Stimulated activated CD8-positive, alpha-beta memory T cell treated with anti-CD3 and anti-CD28 coated beads, Interleukin-12 subunit alpha, Interleukin-12 subunit beta, amount 100 ng/mL, for 4 hours (primary cell): ENCODE measurements at regions not wholly inside any gene's neighbourhood (a gene's known extent, or its start where the extent isn't known, plus 50 kb on each side); places are given as distances from the start of the nearest gene placed in this dataset.

ENCODE experiments used
- DNase-seq: peaks from one replicate; pipeline ENCODE4 v3.0.0-alpha.2; 2020; ENCODE audit warnings: low read depth

DNA sequence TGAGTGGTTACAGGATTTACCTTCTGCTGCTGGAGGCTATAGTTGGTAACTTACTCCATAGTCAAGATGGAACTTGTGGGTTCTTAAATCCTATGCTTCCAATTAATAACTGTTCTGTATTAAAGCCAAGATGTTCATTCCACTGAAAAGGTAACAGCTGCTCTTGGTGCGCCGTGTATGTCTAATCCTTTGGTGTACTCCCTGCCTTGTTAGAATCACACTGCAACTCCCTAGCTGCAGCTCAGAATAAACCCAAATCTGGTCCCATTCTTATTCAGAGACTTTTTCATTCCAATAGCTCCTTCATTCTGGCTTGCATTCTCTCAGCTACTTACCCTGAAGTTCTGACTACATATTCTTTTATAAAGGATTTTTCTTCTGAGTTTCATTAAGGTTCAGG lies 1355.5 kb downstream of the MAT2B start:
- no peak for DNase-seq

DNA sequence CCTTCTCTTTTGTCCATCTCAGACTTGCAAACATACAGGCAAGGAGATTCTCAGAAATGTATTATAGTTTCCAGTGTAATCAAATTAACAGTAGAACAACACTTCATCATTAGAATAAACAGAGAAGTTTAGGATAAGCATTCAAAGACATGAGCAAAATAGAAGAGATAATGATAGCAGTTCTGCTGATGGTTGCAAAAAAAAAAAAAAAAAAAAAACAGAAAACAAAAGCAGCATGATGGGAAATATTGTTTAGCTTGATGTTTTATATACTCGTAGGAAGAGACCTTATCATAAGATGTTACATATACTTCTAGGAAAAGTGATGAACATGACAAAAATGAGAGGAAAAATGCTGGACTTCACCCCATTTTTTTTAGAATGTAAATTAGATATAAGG lies 1356.2 kb downstream of the MAT2B start:
- no peak for DNase-seq

DNA sequence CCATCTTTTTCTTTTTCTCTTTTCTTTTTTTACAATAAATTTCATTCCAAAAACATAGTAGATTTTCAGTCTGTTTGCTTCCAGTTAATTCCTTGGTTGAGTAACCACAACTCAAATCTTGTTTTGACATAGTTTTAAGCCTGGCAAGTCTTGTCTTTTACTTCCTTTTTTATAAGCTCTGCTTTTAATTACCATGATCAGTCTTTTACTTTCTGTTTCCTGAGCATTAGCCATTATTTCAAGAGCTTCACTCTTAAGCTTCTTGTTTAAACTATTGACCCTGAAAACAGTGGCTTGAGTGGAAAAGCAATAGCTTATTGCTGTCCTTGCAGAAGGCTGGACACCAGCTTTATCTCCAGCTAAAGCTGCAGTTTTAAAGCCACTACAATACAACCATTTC lies 1363.3 kb downstream of the MAT2B start:
- no peak for DNase-seq

DNA sequence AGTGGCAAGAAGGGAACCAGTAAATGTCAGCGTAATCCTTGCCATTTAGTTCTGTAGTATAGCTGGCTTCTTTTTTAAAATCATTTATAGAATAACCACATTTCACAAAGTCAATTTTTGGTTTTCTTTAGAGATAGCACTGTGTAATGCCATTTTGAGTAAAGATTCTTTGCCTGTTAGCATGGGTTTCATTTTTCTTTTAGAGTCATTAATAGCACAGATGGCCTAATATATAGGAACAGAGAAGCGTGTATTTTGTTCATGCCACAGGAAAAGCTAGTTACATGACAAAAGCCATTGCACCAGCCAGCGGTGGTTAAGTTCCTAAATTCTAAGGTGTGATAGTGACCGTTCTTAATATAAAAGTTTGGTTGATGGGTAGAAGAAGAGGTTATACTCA lies 1363.9 kb downstream of the MAT2B start:
- DNase-seq, result no peak

DNA sequence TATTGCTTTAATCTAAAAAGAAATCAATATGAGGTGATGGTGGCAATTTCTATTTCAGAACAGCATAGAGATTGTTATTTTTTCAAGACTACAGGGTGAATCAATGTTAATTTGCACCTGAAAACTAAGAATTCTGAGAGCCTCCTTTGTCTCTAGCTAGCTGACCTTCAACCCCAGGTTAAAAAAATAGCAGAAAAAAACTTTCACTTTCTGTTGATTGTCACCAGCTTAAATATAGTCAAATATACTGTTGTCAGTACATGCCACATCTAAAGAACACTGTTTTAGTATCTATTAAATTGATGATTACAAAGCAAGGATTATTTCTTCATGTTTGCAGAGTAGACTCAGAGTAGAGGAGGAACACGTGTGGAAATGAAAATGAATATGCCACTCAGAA lies 1371.4 kb downstream of the MAT2B start:
- DNase-seq, result no peak

DNA sequence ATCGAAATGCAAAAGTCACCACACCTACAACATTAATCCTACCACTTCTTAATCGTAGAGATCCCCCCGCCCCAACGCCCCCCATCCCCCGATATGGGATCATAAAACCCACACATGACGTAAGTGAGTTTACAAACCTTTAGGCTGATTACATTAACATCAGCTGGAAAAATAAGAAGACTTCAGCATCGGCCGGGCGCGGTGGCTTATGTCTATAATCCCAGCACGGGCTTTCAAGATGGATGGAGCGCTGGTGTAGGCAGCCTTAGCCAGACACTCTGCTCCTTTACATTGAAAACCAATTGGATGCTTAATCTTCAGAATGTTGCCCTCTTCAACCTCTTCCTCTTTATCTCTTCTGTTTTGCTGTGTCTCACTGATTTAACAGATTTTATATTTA lies 1376.0 kb downstream of the MAT2B start:
- no peak for DNase-seq

DNA sequence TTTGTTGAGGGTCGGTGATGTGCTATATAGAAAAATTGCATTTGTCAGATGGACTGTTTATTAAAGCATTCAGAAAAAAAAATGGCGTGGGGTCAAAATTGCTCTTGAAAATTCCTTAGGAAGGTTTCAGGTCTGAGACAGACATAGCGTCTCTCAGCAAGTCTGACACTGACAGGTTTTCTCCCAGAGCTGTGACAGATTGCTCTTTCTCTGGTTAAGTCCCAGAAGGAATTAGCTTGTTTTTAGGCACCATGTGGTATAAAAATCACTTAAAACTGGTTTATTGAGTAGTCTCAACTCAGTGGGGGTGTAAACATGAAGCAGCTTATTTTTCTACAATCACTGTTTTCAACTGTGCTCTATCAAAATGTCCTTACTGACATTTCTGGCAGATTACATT lies 1379.8 kb downstream of the MAT2B start:
- no peak for DNase-seq

DNA sequence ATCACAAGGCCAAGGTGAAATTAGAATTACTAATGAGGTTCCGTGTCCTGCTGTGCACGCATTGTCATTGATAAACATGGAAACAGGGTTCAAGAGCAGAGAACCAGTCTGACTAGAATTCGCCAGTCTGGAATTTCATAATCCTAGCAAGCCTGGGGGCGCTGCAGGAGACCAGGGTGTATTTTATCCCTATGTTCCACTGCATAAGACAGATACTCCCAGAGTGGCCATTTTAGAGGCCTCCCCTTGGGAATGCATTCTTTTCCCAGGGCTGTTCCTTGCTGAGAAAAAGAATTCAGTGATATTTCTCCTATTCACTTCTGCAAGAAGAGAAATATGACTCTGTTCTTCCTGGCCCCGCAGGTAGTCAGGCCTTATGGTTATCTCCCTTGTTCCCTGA lies 1387.7 kb downstream of the MAT2B start:
- no peak for DNase-seq

DNA sequence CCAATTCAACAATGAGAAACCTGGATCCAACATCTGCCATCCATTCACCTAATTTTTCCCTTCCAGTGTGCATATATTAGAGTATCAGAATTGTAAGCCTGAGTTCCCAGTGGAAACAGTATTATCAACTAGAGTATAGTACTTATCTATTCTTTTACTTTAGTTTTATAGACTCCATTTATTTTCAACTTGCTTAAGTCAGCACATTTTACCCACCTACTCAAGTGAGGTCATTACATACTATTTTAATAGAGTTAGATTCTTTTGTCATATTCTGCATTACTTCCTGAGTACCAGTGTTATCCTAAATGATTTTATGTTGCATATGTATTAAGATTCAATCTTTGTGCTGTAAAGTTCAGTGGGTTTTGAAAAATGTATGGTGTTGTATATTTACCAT lies 1393.3 kb downstream of the MAT2B start:
- DNase-seq, result no peak

DNA sequence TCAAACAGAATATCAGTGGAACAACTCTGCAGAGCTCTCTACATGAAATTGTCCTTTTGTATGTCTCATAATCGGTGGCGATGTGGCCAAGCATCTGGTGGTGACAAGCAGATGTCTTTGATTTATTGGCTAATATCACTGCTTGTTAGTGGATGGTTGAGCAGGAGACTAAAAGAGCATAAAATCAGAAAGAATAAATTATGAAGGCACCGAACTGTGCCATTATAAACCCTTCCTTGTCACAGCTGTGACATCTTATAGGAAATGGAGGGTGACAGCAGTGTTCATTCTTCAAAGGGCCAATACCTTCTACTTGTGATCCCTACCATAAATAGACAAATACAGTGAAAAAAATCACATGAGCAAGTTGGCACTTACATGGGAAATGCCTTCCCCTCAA lies 1404.3 kb downstream of the MAT2B start:
- DNase-seq, result no peak

DNA sequence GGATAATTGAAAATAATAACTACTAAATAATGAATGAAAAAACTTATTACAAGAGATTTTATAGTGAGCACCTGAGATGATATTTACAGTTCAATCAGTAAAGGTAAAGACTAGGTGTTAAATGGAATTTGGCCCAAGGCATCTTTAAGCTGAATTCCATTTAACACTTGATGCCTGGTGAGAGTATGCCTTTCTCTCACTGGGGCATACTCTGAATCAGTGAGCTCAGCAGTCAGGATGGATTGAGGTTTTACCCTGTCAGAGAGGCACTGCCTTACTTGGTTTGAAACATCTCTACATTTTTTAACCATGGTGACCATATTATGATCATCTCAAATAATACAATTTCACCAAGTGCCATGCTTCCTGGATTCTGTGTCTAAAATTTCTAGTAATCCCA lies 1416.3 kb downstream of the MAT2B start:
- DNase-seq, result no peak

DNA sequence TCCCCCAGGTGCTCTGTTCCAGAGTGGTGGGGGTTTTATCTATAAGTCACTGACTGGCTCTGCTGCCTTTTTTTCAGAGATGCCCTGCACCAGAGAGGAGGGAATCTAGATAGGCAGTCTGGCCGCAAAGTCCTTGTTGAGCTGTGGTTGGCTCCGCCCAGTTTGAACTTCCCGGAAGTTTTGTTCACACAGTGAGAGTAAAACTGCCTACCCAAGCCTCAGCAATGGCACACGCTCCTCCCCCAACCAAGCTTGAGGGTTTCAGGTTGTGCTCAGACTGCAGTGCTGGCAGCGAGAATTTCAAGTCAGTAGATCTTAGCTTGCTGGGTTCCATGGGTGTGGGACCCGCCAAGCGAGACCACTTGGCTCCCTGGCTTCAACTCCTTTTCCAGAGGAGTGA lies 1428.6 kb downstream of the MAT2B start:
- no peak for DNase-seq

DNA sequence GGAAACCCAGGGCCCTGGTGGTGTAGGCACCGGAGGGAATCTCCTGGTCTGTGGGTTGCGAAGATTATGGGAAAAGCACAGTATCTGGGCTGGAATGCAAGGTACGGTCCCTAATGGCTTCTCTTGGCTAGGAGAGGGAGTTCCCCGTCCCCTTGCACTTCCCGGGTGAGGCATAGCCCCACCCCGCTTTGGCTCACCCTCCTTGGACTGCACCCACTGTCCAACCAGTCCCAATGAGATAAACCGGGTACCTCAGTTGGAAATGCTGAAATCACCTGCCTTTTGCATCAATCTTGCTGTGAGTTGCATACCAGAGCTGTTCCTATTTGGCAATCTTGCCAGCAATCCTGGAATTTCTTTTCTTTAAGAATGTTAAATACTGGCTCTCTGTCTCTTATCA lies 1429.1 kb downstream of the MAT2B start:
- no peak for DNase-seq

DNA sequence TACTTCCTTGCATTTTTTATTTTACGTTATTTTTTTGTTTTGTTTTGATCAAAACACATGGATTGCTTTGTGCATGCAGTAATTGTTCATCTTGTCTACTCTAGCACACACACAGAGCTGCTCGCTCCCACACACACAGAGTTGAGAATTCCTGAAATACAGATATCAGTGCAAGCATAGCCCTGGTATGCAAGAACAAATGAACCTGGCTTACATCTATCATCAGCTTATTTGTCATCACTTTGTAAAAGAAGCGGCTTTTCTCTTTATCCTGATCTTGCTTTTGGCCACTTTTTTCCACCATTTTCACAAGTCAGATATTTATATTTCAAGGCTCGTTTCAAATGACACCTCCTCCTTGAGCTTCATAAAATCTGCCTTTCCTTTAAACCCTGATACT lies 1435.7 kb downstream of the MAT2B start:
- DNase-seq, result no peak

DNA sequence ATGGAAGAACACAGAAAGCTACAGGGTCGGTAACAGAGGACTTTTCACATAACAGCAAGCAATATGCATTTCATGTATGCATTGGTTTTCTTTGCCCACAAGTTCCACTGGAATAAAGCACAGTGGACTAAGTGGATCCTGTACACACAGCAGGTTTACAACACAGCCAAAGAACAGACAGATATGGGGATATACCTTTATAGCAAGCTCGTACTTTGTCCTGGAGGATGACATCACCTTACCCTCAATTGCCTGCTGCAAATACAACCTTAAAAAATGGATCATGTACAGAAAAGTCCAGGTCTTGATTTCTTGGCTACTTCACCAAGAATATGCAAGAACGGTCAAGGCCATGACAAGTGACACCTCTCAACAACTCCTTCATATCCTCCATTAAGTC lies 1445.5 kb downstream of the MAT2B start:
- DNase-seq, result no peak

DNA sequence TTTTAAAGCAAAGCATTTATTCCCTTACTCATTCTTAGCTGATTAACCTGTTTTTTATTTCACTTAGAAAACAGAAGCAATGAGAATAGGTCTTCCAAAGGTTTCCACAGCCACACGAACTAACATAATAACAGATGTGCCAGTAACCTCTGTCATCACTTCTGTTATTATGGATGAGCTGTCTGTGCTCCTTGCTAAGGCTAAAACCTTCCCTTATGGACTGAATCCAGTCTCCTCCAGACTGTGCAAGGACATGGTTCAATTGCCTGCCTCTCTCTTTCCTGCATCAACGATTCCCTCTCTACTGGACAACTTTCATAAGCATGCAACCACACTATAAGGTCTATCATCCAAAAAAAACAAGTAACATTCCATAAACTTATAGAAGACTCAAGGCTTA lies 1446.2 kb downstream of the MAT2B start:
- DNase-seq, result no peak

DNA sequence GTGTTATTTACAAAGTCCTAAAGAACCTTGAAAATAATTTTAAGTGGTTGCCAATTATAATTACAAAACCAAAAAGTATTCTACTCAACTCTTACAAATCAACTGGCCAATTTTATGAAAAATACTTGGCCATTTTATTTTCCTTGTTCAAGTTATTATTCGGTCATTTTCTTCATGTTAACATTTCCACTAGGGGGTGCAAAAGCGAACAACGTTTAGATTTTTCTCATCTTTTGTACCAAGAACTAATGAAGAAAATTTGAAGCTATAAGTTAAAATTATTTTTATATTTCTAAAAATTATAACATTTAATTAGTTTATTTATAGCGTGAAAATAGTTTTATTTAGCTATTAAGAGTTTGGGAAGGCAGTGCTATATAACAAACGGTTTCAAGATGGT lies 1453.3 kb downstream of the MAT2B start:
- DNase-seq, result no peak

DNA sequence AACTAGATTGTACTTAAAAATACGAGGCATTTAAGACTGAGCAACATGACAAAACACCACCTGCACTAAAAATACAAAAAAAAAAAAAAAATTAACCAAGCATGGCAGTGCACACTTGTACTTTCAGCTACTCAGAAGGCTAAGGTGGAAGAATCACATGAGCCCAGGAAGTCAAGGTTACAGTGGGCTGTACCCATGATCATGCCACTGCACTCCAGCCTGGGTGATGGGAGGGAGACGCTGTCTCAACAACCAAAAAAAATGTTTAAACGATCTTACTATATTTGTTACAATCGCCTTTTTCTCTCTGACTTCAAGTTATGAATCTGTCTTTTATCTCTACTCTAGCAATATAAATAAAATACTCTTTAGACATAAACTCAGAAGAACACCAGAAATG lies 1454.3 kb downstream of the MAT2B start:
- no peak for DNase-seq

DNA sequence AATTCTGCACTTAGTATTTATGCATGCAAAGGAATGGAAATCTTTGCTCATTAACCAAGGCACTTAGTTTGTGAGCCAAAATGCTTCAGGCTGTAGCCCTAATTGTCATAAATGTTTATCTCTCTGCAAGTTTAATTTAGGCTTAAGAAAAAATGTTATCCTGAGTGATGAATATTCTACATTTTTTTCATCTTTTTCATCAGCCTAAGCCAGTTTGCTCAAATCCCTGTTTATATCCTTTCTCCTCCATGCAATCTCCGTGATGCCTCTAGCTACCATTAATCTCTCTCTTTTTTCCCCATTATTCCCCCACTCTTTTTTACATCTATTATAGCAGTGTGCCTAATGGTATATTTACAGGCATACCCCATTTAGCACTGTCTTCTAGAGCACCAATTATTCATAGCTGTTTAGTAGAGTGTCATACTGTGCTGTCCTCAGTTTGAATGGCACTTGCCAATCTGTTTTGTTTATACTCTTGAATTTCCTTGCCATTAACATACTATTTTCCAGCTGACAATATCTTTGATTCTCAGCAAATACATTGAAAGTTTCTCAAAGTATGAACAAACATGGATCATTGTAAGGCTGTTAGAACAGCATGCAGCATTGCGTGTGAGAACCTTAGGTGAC lies 1457.0 kb downstream of the MAT2B start:
- DNase-seq, result no peak

DNA sequence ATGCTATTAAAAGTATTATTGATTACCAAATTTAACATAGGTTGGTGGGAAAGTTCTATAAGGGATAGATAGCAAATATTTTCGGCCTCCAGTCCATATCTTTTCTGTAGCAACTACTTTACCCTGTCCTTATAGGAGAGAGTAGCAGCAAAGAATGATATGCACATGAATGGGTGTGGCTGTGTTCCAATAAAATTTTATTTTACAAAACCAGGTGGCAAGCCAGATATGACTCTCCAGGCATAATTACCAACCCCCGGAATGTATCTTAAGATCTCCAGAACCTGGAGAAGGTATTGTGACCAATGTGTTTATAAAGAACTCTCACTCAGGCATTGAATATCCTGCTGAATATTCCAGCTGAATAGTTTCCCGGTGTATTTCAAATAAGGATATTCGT lies 1461.2 kb downstream of the MAT2B start:
- DNase-seq, result no peak

DNA sequence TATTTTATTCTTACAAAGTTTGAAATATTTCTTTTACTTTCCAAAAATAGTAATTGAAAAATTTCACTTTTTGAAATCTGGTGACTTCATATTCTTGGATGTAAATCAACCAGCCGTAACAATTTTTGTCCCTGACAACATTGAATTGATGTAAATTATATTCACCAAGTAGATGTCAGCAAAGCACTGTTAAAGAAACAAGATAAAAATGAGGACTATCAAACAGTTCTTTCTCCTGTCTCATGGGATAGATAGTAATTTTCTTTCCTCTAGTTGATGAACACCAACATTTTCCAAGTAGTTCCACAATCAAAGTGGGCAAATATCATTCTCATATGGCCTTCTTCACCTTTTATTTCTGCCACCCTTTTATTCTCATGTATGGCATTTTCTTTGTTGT lies 1461.9 kb downstream of the MAT2B start:
- DNase-seq, result no peak

DNA sequence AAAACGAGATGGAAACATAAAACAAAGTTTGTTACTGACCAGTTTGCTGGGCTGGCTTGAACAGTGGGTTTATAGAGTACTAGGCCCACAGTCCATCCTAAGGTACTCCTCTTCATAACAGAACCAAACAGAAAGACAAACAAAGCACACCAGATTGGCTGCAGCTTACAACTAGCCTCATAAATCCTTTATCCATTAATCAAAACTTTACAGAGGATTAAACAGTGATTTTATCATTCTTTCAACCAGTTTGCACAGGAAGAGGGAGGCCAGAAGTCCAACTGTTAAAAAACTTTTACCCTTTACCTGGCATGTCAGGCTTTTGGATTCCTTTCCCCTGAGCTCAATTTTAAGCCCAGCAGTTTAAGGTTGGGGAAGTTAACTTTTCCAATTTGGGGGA lies 1467.6 kb downstream of the MAT2B start:
- no peak for DNase-seq

DNA sequence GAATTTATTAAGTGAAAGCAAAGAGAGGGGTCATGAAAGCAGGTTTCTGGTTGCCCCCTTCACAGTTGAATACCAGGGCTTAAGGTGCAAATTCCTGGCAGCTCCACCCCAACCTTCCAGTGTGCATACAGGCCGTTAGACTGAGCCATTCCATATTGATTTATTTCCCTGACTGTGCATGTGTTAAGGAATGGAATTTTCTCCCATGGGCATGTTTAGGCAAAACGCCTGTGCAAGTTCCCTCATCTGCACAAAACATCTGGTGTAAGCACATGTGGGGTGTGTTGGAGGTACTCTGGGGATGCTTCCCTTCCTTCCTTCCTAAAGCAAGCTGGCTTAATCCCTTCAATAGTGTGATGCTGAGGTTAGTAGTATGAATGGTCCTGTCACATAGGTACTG lies 1470.6 kb downstream of the MAT2B start:
- no peak for DNase-seq

DNA sequence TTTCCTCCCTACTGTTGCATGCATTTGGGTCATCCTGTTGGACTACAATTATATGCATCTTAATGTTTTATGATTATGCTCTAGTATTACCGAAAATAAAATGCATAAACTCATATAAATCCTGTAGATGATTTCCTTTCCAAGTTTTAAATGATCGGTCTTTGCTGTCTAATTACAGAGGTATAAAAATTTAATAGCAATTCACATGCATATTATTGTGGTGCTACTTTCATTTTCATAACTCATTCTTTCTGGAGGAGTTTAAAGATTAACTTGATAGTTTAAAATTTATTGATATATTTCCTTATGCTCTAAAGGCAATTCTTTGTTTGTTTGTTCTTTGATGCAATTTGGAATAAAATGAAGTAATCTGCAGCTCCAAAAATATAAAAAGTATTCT lies 1475.1 kb downstream of the MAT2B start:
- no peak for DNase-seq

DNA sequence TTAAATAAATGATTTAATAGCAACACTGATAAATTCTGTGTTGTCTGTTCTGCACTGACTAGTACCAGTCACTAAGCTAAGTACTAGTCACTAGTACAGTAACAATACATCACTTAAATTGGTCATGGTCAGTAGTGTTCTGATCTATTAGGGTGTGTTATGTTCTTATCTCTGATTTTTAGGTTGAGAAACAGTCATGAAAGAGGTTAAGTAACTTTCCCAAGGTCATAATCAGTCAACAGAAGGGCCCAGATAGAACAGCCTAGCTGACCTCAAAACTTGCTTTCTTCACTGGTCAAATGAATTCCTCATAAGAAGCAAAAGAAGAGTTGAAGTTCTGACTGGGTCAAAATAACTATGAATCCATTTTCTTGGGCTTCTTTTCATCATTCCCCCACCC lies 1492.7 kb downstream of the MAT2B start:
- DNase-seq, result no peak
